ENCODE measurements at regions not wholly inside any gene's neighbourhood (a gene's known extent, or its start where the extent isn't known, plus 50 kb on each side); places are given as distances from the start of the nearest gene placed in this dataset.
"Not testable (repeated sequence)": the region's sequence is repeated elsewhere in the genome, so short reads cannot be mapped to it uniquely, and the experiment has no call there.

GRCh38 chr13:33634546-33634982 is 183.4 kb upstream of the RFC3 start:
- no peak for DNase-seq

GRCh38 chr13:33636243-33636642 is 181.7 kb upstream of the RFC3 start:
- no peak for DNase-seq

GRCh38 chr13:33636955-33637670 is 180.8 kb upstream of the RFC3 start:
- no peak for DNase-seq

- no peak for DNase-seq
Measured at GRCh38 chr13:33637978-33638743, 179.8 kb upstream of the RFC3 start.

GRCh38 chr13:33639158-33639557 is 178.8 kb upstream of the RFC3 start:
- DNase-seq: no peak

GRCh38 chr13:33639626-33640080 is 178.3 kb upstream of the RFC3 start:
- no peak for DNase-seq

GRCh38 chr13:33640832-33641231 is 177.1 kb upstream of the RFC3 start:
- DNase-seq: no peak

- DNase-seq: no peak
Measured at GRCh38 chr13:33642374-33643065, 175.4 kb upstream of the RFC3 start.

- no peak for DNase-seq
Measured at GRCh38 chr13:33644581-33645543, 173.1 kb upstream of the RFC3 start.

- DNase-seq: no peak
Measured at GRCh38 chr13:33645591-33646554, 172.1 kb upstream of the RFC3 start.

GRCh38 chr13:33649212-33649878 is 168.6 kb upstream of the RFC3 start:
- DNase-seq: peak; percentile 57

- DNase-seq: no peak
Measured at GRCh38 chr13:33651766-33652165, 166.2 kb upstream of the RFC3 start.

GRCh38 chr13:33657274-33657673 is 160.7 kb upstream of the RFC3 start:
- DNase-seq: no peak

- DNase-seq: no peak
Measured at GRCh38 chr13:33659466-33659865, 158.5 kb upstream of the RFC3 start.

- no peak for DNase-seq
Measured at GRCh38 chr13:33659894-33660293, 158.1 kb upstream of the RFC3 start.

GRCh38 chr13:33662392-33662791 is 155.6 kb upstream of the RFC3 start:
- no peak for DNase-seq

GRCh38 chr13:33665626-33666175 is 152.2 kb upstream of the RFC3 start:
- no peak for DNase-seq

- no peak for DNase-seq
Measured at GRCh38 chr13:33671560-33671959, 146.4 kb upstream of the RFC3 start.

- DNase-seq: not testable (repeated sequence)
Measured at GRCh38 chr13:33672022-33672421, 145.9 kb upstream of the RFC3 start.
